HL-60 (cell line): ENCODE measurements at regions not wholly inside any gene's neighbourhood (a gene's known extent, or its start where the extent isn't known, plus 50 kb on each side); places are given as distances from the start of the nearest gene placed in this dataset.

Source experiments
- DNase-seq, 2 experiments: peaks; one replicate each; pipeline ENCODE4 v3.0.0-alpha.2; 2010 to 2020; ENCODE audit warnings: low read depth in 1 of 2, low spot score in 1 of 2
- H3K27ac ChIP-seq: fragments of 250-450 bp; sonication (Bioruptor Pico); replicated peaks from 2 replicates; pipeline ENCODE4 v1.5.1; 2020; ENCODE audit warnings: mild to moderate bottlenecking, moderate library complexity
- H3K27me3 ChIP-seq: fragments of 250-450 bp; sonication (Bioruptor Pico); 2 replicates; pipeline ENCODE4 v1.5.1; 2021; ENCODE audit warnings: mild to moderate bottlenecking, moderate library complexity; ENCODE audit not compliant: insufficient read depth, poor library complexity, severe bottlenecking
- H3K4me3 ChIP-seq: replicated peaks from 2 replicates; pipeline ENCODE4 v1.5.1; 2011; ENCODE audit warnings: mild to moderate bottlenecking, control low read depth, low read length; ENCODE audit not compliant: insufficient read depth
- CTCF ChIP-seq: IDR thresholded peaks from one replicate; pipeline ENCODE4 v1.5.1; 2011; ENCODE audit warnings: low read length, control low read depth, inconsistent platforms; ENCODE audit not compliant: insufficient read depth
- GABPA ChIP-seq: IDR thresholded peaks from 2 replicates; pipeline ENCODE4 v1.6.1; 2012; ENCODE audit warnings: low read depth
- POLR2AphosphoS5 ChIP-seq: IDR thresholded peaks from 2 replicates; pipeline ENCODE4 v1.6.1; 2012; ENCODE audit warnings: low read depth
- REST ChIP-seq: IDR thresholded peaks from 2 replicates; pipeline ENCODE4 v1.6.1; 2012; ENCODE audit warnings: low read depth; ENCODE audit not compliant: insufficient replicate concordance
- SPI1 ChIP-seq: IDR thresholded peaks from 2 replicates; pipeline ENCODE4 v1.6.1; 2012; ENCODE audit warnings: low read depth, mild to moderate bottlenecking, borderline replicate concordance

GRCh38 chr3:72250725-72251124 lies 465.8 kb upstream of the PROK2 start:
- no peak overlapping the region for H3K27ac ChIP-seq
- no peak for DNase-seq
- no peak for TF ChIP-seq POLR2AphosphoS5
- no peak for TF ChIP-seq CTCF
- TF ChIP-seq SPI1 = no peak
- TF ChIP-seq REST = no peak
- TF ChIP-seq GABPA = no peak
- no peaks in the 10 kb centered on the region for H3K27me3 ChIP-seq
- no peak overlapping the region for H3K4me3 ChIP-seq

- H3K4me3 ChIP-seq = no peak overlapping the region
- H3K27me3 ChIP-seq = no peaks in the 10 kb centered on the region
- TF ChIP-seq REST = no peak
- no peak for TF ChIP-seq GABPA
- no peak for TF ChIP-seq SPI1
- TF ChIP-seq CTCF = no peak
- no peak for TF ChIP-seq POLR2AphosphoS5
- H3K27ac ChIP-seq = no peak overlapping the region
- DNase-seq = no peak
Observed at GRCh38 chr3:72248869-72249268, 463.9 kb upstream of the PROK2 start.

GRCh38 chr3:72248389-72248761 lies 463.4 kb upstream of the PROK2 start:
- DNase-seq = no peak
- no peaks in the 10 kb centered on the region for H3K27me3 ChIP-seq

More at GRCh38 chr3:72248389-72248761, 463.4 kb upstream of the PROK2 start:
- H3K27ac ChIP-seq = no peak overlapping the region
- H3K4me3 ChIP-seq = no peak overlapping the region
- TF ChIP-seq POLR2AphosphoS5 = no peak
- TF ChIP-seq REST = no peak
- no peak for TF ChIP-seq CTCF
- TF ChIP-seq GABPA = no peak
- TF ChIP-seq SPI1 = no peak
